GM04504 (cell line): ENCODE measurements at regions not wholly inside any gene's neighbourhood (a gene's known extent, or its start where the extent isn't known, plus 50 kb on each side); places are given as distances from the start of the nearest gene placed in this dataset.

Source experiments
- DNase-seq: peaks from one replicate; pipeline ENCODE4 v3.0.0-alpha.2; 2012; ENCODE audit warnings: low read depth

DNA sequence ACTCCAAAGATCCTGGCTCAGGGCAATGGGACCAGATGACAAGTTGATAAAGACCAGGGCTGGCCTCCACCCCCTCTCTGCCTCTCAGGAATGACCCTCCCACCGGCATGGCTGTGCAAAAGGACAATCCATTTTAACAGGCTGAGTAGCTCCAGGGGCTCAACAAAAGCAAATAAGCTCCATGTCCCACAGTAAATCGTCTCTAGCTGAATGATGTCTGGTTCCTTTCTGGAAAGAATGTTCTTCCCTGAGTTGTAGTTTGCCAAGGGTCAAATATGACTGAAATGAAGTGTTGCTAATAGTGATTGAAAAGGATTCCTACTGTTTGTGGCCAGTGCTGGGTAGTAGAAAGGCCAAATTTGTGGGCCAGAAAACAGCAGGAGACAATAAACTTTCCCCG, 434.4 kb upstream of the ETAA1 start:
- DNase-seq: no peak

GRCh38 chr2:66966631-66967030, 430.5 kb upstream of the ETAA1 start:
- no peak for DNase-seq

DNA sequence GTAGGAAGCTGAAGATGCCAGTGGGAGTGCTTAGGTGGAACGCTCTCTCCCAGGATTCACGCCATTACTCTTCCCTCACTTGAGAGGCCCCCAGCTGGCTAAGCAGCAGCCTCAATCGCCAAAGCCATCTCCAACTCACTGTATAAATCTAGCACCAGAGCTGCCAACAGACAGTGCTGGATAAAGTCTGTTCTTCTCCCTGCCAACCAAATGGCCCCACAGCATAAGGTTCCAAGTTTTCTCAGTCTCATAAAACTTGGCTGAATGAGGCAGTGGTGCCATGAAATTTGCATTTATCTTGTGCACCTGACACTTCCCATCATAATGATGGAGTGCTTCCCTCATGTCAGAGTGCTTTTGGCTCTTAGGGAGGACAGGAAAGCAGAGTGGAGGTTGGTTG, 428.2 kb upstream of the ETAA1 start:
- DNase-seq: no peak

DNA sequence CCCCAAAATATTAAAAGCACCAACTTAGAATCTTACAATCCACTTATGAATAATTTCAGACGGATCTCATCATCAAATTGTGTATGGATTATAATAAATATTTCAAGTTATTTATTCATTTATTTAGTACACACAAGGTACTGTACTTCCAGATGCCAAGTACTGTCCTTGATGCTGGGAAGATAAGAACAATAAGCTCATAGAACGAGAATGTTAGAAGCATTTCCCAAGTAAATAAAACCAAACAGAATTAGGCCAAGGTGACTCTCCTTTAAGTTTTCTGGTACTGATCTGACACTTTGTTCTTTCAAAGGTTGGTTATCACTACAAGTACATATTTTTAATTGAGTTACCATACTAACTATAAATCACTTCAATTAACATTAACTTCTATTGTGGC, 416.1 kb upstream of the ETAA1 start:
- no peak for DNase-seq

DNA sequence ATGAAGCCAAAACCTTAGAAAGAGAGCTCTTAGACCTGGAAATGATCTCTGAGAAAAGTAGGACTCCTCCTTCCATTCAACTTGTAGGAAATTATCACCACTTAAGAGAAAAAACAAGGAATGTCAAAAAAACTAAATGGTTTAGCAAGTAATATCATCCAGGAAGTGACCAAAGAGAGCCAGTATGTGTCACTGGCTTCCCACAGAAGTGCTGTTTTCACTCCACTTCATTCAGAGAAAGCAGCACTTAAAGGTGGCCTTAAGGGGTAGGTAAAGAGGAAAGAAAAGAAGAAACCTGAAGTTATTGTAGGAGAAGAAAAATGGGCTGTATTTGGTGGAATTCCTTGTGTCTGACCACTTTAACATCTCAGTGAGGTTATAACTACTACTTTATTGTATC, 414.4 kb upstream of the ETAA1 start:
- no peak for DNase-seq

GRCh38 chr2:66984864-66985263, 412.3 kb upstream of the ETAA1 start:
- no peak for DNase-seq

- no peak for DNase-seq
Observed at GRCh38 chr2:66985906-66986305, 411.2 kb upstream of the ETAA1 start.

GRCh38 chr2:66987733-66988132, 409.4 kb upstream of the ETAA1 start:
- DNase-seq: no peak

DNA sequence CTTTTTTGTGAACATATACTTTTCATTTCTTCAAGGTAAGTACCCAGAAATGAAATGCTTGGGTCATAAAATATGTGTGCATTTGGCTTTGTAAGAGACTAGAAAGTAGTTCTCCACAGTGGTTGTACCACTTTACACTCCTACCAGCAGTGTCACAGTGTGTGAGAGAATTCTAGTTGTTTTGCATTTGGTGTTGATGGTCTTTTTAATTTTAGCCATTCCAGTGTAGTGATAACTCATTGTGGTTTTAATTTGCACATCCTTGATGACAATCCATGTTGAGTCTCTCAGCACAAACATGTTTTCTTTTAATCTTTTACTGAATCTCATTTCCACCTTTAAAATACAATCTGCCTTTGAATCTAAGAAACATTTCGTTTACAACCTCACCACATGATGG, 402.5 kb upstream of the ETAA1 start:
- DNase-seq: no peak

DNA sequence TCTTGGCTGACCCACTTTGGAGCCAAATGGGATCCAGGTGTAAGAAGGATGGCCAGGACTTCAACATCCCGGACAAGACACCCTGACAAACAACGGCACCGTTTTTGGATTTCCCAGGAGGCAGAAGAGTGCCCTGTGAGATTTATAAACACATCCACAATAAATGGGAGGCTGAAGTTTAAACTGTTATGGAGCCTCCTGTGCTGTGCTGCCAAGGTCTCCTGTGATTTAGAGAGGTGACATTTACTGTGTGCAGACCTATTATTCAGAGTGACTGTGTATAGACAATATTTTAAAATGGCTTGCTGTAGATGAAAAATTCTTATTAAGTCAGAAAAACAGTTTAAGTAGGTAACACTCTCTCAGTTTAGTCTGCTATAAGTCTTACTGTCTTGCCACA, 401.5 kb upstream of the ETAA1 start:
- no peak for DNase-seq

GRCh38 chr2:67002618-67003371, 394.3 kb upstream of the ETAA1 start:
- DNase-seq: no peak

- DNase-seq: no peak
Observed at GRCh38 chr2:67006373-67006960, 390.7 kb upstream of the ETAA1 start.

GRCh38 chr2:67008155-67008554, 389.0 kb upstream of the ETAA1 start:
- DNase-seq: no peak

DNA sequence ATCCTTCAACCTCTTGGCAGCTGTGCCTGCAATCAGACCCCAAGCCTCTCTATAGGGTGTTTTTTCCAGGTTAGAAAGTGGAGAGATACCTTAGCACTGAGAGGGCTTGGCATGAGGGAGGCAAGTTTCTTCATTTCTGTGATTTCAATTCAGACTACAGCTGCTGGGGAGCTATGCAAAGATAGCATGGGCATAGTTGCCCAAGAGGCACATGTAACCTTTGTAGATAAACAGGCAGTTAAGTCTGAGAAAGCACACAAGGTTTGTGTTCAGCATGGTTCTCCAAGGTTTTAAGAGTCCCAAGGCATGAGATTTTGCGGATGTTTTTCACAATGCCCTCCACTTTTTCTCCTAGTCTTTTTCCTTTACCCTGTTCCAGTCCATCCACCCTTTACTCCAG, 385.0 kb upstream of the ETAA1 start:
- no peak for DNase-seq

DNA sequence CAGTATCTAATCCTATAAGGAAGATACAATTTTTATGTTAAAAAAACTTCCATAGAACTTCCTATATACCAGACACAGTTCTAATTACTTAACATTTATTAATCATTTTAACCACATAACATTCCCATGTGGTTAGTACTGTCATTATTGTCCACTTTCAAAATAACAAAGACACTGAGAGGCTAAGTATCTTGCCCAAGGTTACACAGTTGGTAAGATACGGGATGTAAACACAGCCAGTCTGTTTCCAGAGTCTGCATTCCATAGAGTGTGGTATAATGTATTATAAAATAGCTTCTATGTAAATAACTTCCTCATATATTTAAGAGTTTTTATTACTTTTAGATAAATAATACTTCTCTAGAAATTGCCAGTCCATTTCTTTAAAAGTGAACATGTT, 383.3 kb upstream of the ETAA1 start:
- DNase-seq: no peak

GRCh38 chr2:67015681-67016080, 381.5 kb upstream of the ETAA1 start:
- DNase-seq: no peak

- DNase-seq: no peak
Observed at GRCh38 chr2:67018301-67018700, 378.8 kb upstream of the ETAA1 start.

DNA sequence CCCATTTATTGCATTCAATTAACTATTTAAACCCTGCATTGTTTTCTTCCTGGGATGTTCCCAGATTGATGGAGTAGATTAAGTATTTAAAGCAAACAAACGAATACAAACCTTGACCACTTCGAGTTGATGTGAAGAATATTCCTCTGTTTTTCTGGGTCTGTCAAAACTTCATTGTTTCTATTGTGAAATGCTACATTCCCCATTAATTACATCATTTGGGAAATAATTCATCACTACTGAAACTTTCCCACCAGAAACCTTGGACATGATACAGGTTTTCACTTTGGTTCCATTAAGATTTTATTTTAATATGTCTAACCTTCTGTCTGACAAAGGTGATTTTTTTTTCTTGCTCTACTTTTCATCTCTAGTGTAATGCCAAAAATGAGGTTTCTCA, 365.1 kb upstream of the ETAA1 start:
- no peak for DNase-seq

DNA sequence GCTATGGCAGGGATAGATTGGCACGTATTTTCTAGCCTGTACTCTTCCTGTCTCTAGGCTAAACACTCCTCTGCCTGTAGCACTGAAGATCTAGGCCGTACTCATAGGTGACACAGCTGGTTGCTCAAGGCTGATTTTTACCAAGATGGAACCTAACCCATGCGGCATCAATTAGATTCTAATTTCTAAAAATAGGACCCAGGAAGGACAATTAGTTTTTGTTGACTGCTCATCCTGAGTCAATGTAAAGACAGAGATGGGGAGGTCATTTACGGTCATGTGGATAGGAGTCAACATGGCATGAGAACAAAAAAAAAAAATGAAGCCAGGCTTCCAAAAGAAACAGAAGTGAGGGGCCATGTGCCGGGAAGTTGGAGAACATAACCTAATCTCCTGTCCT, 360.7 kb upstream of the ETAA1 start:
- DNase-seq: no peak

DNA sequence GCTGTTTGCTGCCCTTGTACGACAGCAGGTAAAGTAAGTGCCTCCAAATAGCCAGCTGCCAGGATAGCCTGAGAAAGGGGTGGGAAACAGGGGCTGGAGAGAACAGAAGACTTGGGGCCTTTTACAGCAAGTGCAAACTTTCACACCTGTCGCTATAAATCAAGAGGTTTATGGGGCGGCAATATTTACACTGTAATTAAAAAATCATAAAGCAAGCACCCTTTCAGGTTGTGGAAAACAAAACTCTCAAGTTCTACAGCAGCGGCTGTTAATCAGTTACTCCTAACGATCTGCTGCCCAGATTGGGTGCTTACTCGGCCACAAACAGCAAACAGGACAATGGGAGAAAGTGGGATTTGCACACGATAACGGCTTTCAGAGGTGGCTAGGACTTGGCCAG, 359.5 kb upstream of the ETAA1 start:
- DNase-seq: no peak

- DNase-seq: no peak
Observed at GRCh38 chr2:67038195-67038594, 358.9 kb upstream of the ETAA1 start.

DNA sequence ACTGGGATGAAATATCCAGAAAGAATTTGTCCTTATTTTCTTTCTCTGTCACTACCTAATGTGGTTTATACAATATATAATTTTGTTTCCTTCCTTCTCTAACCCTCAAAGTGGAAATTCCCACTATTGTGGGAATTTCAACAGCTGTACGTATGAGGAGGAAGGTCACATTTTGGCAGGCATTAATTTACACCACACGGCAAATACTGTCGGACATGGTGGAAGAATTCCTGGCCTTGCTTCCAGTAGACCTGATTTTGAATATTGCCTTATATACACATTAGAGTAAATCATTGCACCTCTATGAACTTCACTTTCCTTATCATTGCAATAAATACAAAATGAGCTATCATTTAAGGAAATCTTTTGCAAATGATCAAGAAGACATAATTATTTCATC, 358.1 kb upstream of the ETAA1 start:
- no peak for DNase-seq

DNA sequence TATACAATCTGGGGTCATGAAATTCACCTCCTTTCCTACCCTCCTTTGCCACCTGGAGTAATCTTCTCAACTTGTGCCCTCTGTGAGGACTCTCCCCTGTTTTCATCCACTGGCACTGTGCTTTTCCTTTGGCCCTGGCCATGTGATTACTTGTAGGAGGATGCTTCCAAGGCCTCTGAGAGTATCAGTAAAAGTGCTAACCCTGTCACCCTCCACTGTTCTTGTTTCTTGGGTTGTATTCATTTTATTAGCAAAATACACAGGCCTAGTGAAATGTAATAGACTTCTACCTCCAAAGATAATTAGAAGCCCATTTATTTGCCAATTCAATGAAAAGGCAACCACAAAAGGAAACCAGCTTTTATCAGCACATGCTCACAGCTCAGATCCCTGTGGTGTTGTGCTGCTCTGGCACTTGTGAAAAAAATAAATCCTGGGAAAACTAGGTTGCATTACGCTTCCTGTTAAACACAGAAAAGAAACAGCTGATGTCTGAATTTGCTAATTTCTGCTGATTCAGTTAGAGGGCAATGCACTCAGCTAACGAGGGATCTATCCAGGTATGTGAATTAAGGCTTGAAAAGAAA, 357.5 kb upstream of the ETAA1 start:
- no peak for DNase-seq

DNA sequence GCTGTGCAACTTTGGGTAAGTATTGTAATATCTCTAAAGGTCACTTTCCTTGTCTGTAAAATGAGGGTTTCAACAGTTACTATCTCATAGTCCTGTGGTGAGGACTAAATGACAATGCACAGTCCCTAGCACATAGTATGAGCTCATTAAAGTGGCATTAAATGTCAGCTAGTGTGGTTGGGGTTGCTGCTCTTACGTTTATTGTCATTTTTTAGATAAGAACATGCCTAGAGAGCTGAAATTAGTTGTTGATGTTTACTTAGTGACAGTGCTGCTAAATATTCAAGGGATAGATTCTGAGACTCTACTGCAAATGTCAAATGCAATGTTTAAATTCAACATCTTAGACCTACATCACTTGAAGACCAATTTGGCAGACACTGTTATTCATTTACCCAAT, 356.1 kb upstream of the ETAA1 start:
- no peak for DNase-seq
